NCI-H748 treated with DMSO at 0.1 percent for 48 hours (cell line): ENCODE measurements at regions not wholly inside any gene's neighbourhood (a gene's known extent, or its start where the extent isn't known, plus 50 kb on each side); places are given as distances from the start of the nearest gene placed in this dataset.
"Not testable (repeated sequence)": the region's sequence is repeated elsewhere in the genome, so short reads cannot be mapped to it uniquely, and the experiment has no call there.

Experiments used
- DNase-seq: peaks from one replicate; lab custom pipeline; 2025; lab: John Stamatoyannopoulos, UW

DNA sequence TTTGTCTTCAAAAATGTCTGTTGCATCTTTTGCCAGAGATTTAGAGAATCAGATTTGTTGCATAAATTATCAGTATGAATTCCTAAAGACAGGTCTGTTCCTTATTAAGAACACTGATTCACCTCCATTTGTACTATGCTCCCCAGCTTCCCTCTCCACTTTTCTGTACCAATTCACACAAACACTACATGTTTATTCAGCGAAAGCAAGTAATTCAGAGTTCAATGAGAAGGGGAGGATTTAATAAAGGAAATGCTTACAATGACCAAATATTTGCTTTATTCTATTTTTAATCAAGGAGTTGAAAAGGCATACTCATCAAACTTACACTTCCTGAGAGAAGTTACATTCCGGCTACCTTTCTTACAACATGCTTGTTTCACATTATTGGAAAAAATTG is 135.5 kb downstream of the NBPF8 start:
- DNase-seq, result not testable (repeated sequence)

DNA sequence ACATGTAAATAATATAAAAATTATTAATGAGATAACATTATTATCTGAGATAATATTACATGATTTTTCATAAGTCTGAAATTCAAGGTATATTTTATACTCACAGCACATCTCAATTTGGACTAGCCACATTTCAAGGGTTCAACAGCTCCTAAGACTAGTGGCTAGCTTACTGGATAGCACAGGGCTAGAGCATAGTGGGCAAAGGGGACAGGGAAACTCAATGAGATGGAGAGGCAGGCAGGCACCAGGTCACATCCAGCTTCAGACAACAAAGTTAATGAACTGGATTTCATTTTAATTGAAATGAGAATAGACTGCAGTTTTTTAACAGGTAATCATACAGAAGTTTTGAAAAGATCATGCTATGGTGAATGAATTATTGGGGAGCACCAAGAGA is 137.4 kb downstream of the NBPF8 start:
- DNase-seq, result not testable (repeated sequence)

DNA sequence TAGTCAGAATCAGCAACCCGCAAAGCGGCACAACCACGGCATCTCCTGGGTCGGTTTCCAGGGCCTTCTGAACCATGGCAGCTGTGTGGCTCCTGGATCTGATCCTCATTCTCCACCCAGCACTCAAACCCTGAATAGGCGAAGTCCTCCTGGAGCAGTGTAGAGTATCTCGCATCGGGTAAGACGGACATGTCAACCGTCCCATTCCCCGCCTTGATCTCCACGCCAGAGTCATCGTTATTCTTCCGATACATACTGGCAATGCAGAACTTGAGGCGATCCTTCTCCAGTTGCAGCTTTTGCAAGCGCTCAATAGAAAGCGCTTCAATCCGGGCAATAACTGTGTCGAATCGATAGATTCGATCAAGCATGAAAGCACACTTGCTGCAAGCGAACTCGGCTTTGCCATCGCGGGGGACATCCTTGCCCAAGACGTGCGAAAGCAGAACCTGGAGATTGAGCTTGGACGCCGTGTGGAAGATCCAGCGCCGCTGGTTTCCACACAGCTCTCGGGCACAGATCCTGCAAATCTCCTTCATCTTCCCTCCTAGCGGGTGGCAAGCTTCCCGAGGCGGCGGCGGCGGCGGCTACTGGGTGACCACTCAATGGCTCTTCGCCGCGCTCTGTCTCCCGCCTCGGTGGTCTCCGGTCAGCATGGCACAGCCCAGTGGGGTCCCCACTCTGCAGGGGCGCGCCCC is 142.9 kb downstream of the NBPF8 start:
- not testable (repeated sequence) for DNase-seq

DNA sequence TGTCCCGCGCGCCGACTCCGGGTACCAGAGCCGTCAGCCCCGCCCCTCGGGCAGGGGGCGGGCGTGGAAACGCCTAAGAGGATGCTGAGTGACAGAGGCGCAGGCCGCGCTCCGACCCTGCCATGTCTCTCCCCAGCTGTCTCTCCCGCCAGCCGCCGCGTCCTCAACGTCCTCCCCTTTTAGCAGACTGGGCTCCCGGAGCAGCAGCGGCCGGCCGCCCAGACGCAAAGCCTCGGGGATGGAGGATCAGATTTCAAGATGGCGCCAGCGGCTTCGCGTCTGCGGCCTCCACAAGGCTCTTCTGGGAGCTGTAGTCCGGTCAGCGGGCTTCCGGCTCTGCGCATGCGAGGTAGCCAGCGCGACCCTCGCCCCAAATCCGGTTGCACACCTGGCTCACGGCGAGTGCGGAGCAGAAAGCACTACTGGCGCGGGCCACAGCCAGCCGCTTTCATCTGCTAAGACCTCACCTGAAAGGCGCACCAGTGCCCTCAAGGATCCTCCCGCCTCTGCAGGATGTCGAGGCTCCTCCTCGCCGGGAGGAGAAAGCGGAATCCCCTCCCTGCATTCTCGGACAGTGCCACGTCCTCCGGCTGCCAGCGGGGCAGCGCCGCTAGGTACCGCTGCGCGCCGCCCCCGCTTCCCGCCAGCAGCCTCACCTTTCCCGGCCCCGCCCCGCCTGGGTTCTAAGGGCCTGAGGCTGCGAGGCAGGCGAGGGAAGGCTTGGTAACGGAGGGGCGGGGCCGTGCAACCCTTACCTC is 143.6 kb downstream of the NBPF8 start:
- DNase-seq, result peak; percentile 38

DNA sequence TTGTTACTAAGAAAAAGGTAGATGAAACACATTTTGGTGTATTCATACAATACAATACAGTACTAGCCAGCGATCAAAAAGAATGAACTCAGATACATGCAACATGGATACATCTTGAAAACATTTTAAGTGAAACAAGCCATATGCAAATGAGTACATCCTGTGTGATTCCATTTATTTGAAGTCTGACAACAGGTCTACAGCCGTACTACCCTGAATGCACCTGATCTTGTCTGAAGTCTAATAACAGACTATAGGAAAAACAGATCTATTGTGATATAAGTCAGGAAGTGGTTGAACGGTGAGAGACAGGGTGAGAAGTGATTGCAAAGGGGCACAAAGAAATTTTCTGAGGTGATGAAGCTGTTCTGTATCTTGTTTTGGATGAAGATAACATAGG is 146.9 kb downstream of the NBPF8 start:
- not testable (repeated sequence) for DNase-seq

DNA sequence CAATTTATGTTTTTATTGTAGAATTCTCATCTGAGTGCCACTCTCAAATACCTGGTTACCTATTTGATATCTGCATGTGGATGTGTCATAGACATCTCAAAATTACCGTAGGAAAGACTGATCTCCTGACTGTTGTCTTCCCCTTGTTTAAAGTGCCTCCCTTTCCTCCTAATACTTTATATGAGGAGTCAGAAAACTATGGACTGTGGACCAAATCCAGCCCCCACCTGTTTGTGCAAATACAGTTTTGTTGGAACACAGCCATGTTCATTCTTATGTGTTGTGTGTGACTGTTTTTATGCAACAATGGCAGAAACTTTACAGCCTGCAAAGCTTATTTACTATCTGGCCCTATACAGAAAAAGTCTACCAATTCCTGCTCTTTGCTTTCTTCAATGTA is 150.6 kb downstream of the NBPF8 start:
- DNase-seq, result not testable (repeated sequence)

DNA sequence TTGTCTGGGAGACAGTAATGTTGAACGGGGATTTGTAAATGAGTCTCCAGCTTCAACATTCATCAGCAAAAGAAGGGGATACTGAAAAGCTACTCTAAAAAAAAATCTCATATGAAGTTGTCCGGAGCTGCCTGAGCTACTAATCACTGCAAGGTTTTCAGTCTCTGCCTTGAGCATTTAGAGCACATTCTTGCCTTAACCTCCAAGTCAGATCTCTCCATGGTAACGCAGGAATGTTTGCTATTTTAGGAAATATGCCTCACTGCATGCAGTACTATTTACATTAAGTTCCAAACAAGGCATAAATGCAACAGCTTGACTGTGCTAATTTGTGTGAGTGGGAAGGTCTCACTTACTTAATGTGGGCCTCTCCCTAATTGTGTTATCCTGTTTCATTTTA is 152.8 kb downstream of the NBPF8 start:
- DNase-seq, result not testable (repeated sequence)

DNA sequence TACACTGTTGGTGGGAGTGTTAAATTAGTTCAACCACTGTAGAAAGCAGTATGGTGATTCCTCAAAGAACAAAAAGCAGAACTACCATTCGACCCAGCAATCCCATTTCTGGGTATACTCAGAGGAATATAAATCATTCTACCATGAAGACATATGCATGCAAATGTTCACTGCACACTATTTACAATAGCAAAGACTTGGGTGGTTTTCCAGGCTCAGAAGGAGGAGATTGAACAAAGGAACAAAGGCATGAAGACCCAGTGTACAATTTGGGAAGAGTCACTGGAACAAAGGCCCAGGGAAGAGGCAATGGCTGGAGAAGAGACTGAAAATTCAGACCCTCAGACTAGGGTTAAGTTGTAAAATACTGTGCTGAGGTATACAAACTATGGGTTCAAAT is 148.5 kb upstream of the NBPF26 start:
- DNase-seq, result not testable (repeated sequence)

DNA sequence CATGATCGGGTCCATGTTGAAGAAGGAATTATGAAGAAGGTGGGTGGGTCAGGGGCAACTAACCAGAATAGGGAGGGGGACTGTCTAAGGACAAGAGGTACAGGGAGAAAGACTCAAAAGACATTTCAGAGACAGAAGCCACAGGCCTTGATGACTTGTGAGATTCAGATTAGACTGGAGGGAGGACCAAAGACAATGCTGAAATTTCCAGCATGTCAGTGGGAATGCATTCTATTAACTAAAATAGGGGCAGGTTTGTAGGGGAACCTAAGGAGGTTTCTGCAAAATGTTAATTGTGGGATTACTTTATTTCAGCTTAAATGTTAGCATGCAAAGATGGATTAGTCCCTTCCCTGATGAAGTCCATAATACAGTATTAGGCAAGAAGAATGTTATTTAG is 141.6 kb upstream of the NBPF26 start:
- DNase-seq, result not testable (repeated sequence)

DNA sequence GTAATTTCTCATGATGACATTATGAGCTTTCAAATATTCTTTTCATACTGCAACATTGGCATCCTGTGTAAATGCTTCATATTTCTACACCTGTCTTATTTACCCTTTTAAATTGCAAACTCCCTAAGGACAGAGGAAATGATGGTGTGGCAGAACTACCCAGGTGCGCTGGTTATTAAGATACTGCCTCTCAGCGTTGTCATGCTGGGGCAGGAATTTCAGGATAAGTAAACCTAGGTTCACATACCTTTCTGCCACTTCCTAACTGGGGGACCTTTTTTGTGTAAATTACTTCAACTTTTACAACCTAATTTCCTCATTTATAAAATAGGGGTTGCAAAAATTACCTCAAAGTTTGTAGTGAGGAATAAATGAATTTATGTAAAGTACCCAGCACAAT is 137.7 kb upstream of the NBPF26 start:
- not testable (repeated sequence) for DNase-seq

DNA sequence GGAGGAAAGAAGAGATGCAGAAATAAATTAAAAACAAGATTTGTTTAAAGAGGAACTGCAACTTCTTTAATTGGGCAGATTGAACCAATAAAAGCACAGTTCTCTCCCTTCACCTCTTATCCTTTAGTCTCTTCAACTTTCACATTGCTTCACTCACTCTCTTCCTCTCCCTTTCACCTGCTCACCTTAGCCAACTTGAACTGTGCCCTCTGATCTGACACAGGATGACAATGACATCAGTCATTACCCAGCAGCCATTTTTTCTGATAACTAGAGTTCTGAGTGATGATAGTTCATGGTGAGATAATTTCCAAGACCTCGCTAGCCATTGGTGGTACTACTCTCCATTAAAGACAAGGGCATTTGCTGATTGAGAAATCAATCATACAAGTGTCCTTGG is 134.9 kb upstream of the NBPF26 start:
- not testable (repeated sequence) for DNase-seq

DNA sequence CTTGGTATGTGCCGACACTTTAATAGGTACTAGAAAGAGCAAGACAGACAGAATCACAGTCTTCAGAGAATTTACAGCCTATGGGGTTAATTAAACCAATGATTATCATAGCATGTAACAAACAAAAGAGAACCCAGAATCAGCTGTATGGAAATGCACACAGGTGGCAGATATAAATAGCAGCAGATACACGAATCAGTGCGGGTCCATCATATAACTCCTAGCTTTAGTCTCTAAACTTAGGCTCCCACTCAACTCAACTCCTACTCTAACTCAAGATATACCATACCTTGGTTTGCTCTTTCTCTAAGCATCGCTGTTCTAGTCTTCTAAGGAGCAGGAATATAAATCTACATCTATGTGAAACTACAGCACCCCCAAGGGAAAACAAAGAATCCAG is 132.0 kb upstream of the NBPF26 start:
- DNase-seq, result not testable (repeated sequence)

DNA sequence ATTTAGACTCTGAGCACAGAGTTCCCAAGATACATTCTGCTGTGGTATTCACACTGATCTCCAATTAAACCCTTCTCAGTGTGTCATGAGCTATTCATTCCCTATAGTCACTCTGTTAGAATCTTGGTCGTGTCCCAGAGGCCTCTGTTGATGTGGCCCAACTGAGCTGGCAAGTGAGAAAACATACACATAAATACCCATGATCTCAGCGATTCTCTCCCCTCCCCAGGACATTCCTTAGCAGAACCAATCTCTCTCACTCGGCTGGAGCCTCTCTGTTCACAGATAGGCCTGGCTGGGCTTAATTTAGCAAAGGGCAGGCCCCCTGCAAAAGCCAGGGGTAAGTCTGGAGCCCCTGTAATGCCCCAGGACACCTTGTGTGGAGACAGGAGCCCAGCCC is 130.8 kb upstream of the NBPF26 start:
- DNase-seq, result not testable (repeated sequence)

DNA sequence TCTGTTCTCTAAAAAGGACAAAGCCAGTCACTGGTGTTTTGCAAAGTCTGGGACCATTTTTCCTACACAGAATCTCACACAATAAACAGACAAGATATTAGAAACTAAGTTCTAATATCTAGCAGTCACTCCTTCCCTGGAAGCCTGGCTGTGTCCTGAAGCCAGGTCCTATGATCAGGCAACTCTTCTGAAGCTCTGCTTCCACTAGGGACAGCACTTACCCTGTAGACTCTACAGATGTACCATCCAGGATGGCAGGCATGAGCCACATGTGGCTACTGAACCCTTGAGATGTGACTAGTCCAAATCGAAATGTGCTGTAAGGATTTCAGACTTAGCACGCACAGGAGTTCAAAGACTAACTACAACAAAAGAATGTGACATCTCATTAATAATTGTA is 130.1 kb upstream of the NBPF26 start:
- DNase-seq, result not testable (repeated sequence)

DNA sequence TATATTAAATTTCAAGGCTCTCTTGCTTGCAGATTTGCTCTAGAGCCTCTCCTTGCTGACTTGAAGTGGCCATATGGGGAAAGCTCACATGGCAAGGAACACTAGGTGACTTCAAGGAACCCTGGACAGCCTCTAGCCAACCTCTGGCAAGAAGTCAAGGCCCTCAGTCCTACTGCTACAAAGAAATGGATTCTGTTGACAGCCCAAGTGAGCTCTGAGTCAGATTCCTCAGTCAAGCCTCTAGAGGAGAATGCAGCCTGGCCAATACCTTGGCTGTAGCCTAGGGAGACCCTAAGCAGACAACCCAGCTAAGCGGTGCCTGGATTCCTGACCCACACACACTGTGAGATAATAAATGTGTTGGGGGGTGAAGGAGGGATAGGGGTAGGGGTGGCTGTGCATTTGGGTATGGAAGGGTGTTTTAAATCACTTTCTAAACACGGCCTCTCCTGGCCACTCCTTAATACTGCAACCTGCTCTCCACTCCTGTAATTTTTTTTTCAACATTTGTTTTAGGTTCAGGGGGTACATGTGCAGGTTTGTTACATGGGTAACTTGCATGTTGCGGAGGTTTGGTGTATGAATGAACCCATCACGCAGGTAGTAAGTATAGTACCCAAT is 125.3 kb upstream of the NBPF26 start:
- DNase-seq, result not testable (repeated sequence)

DNA sequence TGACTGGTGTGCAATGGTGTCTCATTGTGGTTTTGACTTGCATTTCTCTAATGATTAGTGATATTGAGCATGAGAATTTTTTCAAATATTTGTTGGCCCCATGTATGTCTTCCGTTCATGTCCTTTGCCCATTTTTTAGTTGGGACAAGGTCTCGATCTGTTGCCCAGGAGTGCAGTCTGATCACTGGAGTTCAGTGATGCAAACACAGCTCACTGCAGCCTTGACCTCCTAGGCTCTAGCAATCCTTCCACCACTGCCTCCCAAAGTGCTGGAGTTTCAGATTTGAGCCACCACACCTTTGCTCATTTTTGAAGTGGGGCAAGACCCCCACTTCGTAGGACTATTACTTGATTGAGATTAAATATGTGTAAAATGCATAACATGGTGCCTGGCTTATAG is 124.2 kb upstream of the NBPF26 start:
- DNase-seq, result not testable (repeated sequence)

DNA sequence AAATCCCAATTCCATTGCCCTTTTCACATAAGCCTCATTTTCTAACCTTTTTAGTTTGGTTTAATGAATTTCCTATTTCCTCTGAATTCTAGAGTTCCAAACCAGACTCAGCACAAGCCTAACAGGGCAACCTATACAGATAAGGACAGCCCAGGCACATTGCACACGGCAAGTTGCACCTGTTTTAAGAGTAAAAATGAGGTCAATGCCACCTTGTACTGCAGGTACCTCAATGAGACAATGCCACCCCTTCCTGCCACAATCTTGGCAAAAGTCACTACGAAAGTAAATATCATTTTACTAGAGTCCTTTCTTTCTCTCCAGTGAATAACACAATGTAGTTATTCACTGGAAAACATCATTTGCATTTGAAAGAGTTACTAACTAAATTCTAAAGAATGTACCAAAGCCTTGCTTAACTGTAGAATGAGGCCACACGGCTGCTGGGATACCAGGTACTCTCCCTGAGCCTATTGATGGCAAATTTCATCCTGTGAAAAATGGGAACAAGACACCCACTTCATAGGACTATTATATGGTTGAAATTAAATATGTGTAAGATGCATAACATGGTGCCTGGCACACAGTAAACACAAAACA is 123.2 kb upstream of the NBPF26 start:
- not testable (repeated sequence) for DNase-seq

DNA sequence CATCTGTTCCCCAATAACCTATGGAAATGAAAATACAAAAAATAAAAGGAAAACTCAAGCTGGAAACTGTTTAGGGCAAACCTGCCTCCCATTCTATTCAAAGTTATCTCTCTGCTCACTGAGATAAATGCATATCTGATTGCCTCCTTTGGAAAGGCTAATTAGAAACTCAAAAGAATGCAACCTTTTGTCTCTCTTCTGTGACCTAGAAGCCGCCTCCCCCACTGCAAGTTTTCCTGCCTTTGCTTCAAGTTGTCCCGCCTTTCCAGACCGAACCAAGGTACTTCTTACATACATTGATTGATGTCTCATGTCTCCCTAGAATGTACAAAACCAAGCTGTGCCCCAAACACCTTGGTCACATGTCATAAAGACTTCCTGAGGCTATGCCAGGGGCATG is 115.9 kb upstream of the NBPF26 start:
- not testable (repeated sequence) for DNase-seq

DNA sequence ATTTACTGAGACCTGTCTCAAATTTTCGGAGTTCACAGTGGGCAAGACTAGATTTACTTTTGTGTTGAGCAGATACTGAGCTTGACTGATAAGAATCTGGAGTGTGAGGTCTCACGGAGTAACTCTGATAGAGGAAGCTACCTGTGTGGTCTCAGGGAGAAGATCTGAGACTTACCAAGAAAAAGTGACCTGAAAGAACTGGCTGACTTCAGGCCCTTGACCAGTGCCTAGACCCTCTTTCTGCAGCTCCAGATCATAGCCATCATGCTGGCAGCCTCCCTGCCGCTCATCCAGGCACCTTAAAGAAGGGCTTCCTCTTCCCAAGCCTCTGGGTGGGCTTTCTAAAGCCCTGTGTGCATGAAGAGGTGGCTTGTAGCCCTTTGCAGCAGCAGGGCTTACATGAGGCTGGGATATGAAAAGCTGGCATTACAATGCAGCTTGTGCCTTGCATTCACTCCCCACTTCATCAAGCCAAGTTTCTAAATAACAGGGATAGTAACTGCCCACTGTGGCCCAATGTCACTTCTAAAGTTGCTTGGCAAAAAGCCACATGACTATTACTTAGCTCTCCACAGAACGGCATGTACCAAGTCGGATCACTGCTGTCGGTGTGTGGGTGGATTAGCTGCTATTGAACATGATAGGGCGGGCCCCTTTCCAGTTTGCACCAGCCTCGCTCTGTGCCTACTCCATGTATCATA is 115.3 kb upstream of the NBPF26 start:
- not testable (repeated sequence) for DNase-seq

DNA sequence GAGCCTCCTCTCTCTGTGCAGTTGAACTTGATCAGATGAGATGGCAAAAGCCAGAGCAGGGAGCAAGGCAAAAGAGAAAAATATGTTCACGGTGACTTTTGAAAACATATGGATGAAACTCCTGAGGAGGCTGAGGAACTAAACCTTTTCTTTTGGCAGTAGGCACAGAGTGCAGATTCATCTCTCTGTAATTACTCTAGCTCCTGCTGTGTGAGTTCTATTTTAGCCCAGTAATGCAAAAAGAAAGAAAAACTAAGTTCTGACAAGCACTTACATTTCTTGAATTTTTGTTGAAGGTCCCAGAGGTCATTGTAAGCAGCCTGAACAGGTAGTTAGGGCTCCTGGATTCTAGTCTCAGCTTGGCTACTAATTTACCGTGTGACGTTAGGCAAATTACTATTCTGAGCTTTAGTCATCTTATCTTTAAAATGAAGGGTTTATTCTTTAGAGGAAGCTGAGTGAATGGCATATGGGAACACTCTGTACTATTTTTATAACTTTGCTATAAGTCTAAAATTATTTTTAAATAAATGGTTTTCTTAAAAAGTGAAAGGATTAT is 114.7 kb upstream of the NBPF26 start:
- not testable (repeated sequence) for DNase-seq

DNA sequence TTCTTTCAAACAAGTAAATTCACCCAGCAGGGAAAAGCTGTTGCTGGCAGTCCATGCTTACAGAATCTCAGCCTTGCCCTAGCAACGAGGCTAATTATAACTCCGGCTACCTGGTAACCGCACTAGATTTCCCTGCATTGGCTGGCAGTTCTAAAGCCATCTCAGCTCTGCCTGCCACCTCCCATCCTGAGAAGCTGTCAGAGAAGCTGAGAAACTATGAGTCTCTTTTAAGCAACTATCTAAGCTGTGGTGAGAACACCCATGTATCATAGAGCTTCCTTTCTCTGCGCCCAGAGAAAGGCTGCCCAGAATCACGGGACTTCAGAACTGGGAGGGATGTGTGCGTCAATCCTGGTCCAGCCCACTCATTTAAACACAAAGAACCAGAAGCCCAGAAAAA is 113.9 kb upstream of the NBPF26 start:
- DNase-seq, result not testable (repeated sequence)
